Neutrophil (primary cell): ENCODE measurements at regions not wholly inside any gene's neighbourhood (a gene's known extent, or its start where the extent isn't known, plus 50 kb on each side); places are given as distances from the start of the nearest gene placed in this dataset.
"Not testable (repeated sequence)": the region's sequence is repeated elsewhere in the genome, so short reads cannot be mapped to it uniquely, and the experiment has no call there.

Experiments used
- H3K27ac ChIP-seq: fragments of 200-600 bp; sonication (generic); 2 replicates; pipeline ENCODE4 v1.5.1; 2016; ENCODE audit warnings: mild to moderate bottlenecking, moderate library complexity
- H3K27me3 ChIP-seq: fragments of 200-600 bp; sonication (generic); 2 replicates; pipeline ENCODE4 v1.6.0; 2016; ENCODE audit warnings: mild to moderate bottlenecking
- H3K36me3 ChIP-seq: fragments of 200-600 bp; sonication (generic); 2 replicates; pipeline ENCODE4 v1.5.1; 2017
- H3K4me1 ChIP-seq, 2 experiments: fragments of 200-600 bp in 1 of 2; sonication (generic) in 1 of 2; 1 replicate in 1 of 2; 2 replicates in 1 of 2; pipeline versions ENCODE4 v1.5.1 to v1.6.1; 2013 to 2016; ENCODE audit warnings: low read depth in 1 of 2, low read length in 1 of 2, mild to moderate bottlenecking in 1 of 2, moderate library complexity in 1 of 2; ENCODE audit not compliant: control insufficient read depth in 1 of 2, insufficient read depth in 1 of 2
- H3K4me3 ChIP-seq, 2 experiments: fragments of 200-600 bp in 1 of 2; sonication (generic) in 1 of 2; 1 replicate in 1 of 2; 2 replicates in 1 of 2; pipeline ENCODE4 v1.5.1; 2013 to 2016; ENCODE audit warnings: low read depth in 1 of 2, low read length in 1 of 2, mild to moderate bottlenecking in 1 of 2, moderate library complexity in 1 of 2
- H3K9me3 ChIP-seq: fragments of 200-600 bp; sonication (generic); 2 replicates; pipeline ENCODE4 v1.5.1; 2016
- TF ChIP-seq, protein P1 (sequence below): fragments of 200-600 bp; sonication (generic); IDR thresholded peaks from 2 replicates; pipeline ENCODE4 v1.5.1; 2016; ENCODE audit warnings: antibody characterized with exemption

DNA sequence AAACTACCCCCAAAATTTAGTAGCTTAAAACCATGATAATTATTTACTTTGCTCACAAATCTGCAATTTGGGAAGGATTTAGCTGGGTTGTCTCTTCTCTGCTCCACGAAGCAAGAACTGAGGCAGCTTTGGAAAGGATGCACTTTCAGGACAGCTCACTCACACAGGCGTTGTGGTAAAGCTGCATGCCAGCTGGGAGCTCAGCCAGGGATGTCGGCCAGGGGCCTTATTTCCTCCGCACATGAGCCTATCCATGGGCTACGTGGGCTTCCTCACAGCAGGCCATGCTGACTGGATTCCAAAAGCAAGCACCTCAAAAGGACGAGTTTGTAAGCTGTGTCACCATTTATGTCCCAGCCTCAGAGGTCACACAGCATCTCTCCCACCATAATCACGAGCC is 301.3 kb upstream of the IGF1R start:
- H3K36me3 ChIP-seq = no peaks in the 10 kb centered on the region
- H3K4me3 ChIP-seq = no peak overlapping the region
- H3K9me3 ChIP-seq = no peaks in the 10 kb centered on the region
- H3K27ac ChIP-seq = no peak overlapping the region
- no peaks in the 10 kb centered on the region for H3K4me1 ChIP-seq
- peaks cover 4% of the 10 kb centered on the region for H3K27me3 ChIP-seq
- TF ChIP-seq, protein P1, sequence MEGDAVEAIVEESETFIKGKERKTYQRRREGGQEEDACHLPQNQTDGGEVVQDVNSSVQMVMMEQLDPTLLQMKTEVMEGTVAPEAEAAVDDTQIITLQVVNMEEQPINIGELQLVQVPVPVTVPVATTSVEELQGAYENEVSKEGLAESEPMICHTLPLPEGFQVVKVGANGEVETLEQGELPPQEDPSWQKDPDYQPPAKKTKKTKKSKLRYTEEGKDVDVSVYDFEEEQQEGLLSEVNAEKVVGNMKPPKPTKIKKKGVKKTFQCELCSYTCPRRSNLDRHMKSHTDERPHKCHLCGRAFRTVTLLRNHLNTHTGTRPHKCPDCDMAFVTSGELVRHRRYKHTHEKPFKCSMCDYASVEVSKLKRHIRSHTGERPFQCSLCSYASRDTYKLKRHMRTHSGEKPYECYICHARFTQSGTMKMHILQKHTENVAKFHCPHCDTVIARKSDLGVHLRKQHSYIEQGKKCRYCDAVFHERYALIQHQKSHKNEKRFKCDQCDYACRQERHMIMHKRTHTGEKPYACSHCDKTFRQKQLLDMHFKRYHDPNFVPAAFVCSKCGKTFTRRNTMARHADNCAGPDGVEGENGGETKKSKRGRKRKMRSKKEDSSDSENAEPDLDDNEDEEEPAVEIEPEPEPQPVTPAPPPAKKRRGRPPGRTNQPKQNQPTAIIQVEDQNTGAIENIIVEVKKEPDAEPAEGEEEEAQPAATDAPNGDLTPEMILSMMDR = no peak

DNA sequence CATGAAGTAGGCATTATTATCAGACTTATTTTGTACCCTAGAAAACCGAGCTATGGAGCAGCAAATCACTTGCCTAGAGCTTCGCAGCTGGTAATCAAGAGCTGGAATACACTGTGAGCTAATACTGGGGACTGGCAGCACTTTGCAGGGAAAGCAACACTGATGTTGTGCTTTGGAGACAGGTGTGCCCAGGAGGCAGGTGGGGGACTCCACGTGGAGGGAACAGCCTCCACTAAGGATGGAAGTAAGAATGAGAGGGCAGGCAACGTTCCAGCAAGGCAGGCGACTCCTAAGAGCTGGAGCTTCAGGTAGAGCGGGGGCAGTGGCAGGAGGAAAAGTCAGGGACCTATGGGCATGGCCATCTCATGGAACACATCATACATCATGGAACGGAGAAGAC is 300.5 kb upstream of the IGF1R start:
- no peaks in the 10 kb centered on the region for H3K9me3 ChIP-seq
- TF ChIP-seq, protein P1 = no peak

DNA sequence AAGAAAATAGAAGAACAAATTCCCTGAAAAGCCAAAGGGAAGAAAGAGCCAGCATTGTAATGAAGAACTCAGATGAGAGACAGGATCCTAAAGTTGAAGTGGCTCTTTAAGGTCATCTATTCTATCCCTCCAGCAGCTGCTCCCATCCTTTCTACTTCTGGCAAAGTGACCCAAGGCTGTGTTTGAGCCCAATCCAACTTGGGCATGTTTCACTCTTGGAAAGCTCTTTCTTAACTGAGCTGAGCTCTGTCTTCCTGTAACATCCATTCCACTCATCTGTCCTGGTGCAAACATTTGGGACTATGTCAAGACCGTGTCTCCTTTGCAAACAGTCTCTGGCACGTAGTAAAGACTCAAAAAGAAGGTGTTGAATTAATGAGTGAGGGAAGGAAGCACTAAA is 298.1 kb upstream of the IGF1R start:
- H3K27ac ChIP-seq = no peak overlapping the region
- H3K4me3 ChIP-seq = no peak overlapping the region
- no peaks in the 10 kb centered on the region for H3K4me1 ChIP-seq
- TF ChIP-seq, protein P1 = no peak
- H3K27me3 ChIP-seq = peaks cover 4% of the 10 kb centered on the region
- H3K9me3 ChIP-seq = no peaks in the 10 kb centered on the region
- no peaks in the 10 kb centered on the region for H3K36me3 ChIP-seq

More for the DNA sequence above, 300.5 kb upstream of the IGF1R start:
- H3K27ac ChIP-seq = no peak overlapping the region
- H3K4me3 ChIP-seq = no peak overlapping the region
- H3K4me1 ChIP-seq = no peaks in the 10 kb centered on the region
- H3K36me3 ChIP-seq = no peaks in the 10 kb centered on the region
- peaks cover 4% of the 10 kb centered on the region for H3K27me3 ChIP-seq

DNA sequence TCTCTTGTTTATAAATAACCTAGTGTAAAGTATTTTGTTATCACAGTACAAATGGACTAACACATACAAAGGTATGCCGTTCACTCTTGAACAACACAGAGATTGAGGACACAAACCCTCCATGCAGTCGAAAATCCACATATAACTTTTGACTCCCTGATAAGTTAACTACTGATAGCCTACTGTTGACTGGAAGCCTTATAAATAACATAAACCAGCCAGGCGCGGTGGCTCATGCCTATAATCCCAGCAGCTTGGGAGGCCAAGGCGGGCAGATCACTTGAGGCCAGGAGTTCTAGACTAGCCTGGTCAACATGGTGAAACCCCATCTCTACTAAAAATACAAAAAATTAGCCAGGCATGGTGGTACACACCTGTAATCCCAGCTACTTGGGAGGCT is 290.1 kb upstream of the IGF1R start:
- not testable (repeated sequence) for H3K9me3 ChIP-seq, H3K4me3 ChIP-seq, H3K27me3 ChIP-seq, H3K36me3 ChIP-seq, H3K27ac ChIP-seq, H3K4me1 ChIP-seq

DNA sequence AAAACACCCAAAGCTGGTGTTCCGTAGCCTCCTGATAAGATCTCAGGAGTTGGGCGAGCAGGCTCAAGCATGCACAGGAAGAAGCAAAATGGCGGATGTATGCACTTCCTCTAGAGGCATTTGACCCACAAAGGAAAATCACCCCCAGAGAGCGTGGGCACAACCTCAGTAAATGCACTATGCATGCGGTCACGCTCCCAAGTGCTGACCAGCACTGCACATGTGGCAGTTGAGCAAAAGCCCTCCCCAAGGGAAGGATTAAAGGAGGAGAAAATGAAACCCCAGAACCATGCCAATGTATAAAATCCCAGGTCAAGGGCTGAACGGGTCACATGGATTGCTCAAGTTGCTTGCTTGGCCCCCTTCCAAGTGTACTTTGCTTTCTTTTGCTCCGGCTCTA is 289.4 kb upstream of the IGF1R start:
- TF ChIP-seq, protein P1 = no peak
- Histone ChIP-seq H3K4me1 (no peaks in the 10 kb centered on the region), H3K9me3 (no peaks in the 10 kb centered on the region), H3K27ac (no peak overlapping the region), H3K36me3 (no peaks in the 10 kb centered on the region), H3K4me3 (no peak overlapping the region), H3K27me3 (no peaks in the 10 kb centered on the region)

DNA sequence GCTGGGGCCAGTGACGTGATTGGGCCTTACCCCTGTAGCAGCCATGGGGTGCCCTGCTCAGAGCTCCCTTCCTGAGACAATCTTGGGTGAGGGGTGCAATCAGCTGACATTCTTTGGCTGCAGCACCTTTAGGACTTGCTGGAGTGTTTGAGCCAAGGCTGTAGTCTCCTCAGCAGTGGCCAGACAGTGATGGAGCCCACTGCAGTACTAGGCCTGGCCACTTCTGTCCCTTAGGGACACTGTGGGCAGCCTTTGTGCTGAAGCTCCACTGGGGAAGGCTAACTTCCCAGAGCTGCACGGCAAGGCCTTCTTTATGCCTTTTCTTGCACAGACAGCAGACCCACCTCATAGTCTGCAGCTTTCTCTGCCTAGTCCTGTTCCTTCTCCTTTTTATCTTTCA is 284.9 kb upstream of the IGF1R start:
- Histone ChIP-seq H3K27ac (no peak overlapping the region), H3K27me3 (no peaks in the 10 kb centered on the region), H3K4me3 (no peak overlapping the region), H3K36me3 (no peaks in the 10 kb centered on the region), H3K9me3 (no peaks in the 10 kb centered on the region), H3K4me1 (no peaks in the 10 kb centered on the region)
- TF ChIP-seq, protein P1 = no peak
